ENCODE measurements at regions not wholly inside any gene's neighbourhood (a gene's known extent, or its start where the extent isn't known, plus 50 kb on each side); places are given as distances from the start of the nearest gene placed in this dataset.

- TF ChIP-seq, protein P1, sequence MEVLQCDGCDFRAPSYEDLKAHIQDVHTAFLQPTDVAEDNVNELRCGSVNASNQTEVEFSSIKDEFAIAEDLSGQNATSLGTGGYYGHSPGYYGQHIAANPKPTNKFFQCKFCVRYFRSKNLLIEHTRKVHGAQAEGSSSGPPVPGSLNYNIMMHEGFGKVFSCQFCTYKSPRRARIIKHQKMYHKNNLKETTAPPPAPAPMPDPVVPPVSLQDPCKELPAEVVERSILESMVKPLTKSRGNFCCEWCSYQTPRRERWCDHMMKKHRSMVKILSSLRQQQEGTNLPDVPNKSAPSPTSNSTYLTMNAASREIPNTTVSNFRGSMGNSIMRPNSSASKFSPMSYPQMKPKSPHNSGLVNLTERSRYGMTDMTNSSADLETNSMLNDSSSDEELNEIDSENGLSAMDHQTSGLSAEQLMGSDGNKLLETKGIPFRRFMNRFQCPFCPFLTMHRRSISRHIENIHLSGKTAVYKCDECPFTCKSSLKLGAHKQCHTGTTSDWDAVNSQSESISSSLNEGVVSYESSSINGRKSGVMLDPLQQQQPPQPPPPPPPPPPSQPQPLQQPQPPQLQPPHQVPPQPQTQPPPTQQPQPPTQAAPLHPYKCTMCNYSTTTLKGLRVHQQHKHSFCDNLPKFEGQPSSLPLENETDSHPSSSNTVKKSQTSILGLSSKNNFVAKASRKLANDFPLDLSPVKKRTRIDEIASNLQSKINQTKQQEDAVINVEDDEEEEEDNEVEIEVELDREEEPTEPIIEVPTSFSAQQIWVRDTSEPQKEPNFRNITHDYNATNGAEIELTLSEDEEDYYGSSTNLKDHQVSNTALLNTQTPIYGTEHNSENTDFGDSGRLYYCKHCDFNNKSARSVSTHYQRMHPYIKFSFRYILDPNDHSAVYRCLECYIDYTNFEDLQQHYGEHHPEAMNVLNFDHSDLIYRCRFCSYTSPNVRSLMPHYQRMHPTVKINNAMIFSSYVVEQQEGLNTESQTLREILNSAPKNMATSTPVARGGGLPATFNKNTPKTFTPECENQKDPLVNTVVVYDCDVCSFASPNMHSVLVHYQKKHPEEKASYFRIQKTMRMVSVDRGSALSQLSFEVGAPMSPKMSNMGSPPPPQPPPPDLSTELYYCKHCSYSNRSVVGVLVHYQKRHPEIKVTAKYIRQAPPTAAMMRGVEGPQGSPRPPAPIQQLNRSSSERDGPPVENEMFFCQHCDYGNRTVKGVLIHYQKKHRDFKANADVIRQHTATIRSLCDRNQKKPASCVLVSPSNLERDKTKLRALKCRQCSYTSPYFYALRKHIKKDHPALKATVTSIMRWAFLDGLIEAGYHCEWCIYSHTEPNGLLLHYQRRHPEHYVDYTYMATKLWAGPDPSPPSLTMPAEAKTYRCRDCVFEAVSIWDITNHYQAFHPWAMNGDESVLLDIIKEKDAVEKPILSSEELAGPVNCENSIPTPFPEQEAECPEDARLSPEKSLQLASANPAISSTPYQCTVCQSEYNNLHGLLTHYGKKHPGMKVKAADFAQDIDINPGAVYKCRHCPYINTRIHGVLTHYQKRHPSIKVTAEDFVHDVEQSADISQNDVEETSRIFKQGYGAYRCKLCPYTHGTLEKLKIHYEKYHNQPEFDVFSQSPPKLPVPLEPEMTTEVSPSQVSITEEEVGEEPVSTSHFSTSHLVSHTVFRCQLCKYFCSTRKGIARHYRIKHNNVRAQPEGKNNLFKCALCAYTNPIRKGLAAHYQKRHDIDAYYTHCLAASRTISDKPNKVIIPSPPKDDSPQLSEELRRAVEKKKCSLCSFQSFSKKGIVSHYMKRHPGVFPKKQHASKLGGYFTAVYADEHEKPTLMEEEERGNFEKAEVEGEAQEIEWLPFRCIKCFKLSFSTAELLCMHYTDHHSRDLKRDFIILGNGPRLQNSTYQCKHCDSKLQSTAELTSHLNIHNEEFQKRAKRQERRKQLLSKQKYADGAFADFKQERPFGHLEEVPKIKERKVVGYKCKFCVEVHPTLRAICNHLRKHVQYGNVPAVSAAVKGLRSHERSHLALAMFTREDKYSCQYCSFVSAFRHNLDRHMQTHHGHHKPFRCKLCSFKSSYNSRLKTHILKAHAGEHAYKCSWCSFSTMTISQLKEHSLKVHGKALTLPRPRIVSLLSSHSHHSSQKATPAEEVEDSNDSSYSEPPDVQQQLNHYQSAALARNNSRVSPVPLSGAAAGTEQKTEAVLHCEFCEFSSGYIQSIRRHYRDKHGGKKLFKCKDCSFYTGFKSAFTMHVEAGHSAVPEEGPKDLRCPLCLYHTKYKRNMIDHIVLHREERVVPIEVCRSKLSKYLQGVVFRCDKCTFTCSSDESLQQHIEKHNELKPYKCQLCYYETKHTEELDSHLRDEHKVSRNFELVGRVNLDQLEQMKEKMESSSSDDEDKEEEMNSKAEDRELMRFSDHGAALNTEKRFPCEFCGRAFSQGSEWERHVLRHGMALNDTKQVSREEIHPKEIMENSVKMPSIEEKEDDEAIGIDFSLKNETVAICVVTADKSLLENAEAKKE (CRISPR knock-in tag; IDR thresholded peaks at IDR 0.05) = no peak
- no peak for TF ChIP-seq CREB1 (CRISPR knock-in tag; IDR thresholded peaks at IDR 0.05; ENCODE audit: low read depth)
- TF ChIP-seq EZH2phosphoT487 (IDR thresholded peaks at IDR 0.05; ENCODE audit: unreplicated experiment) = no peak
Measured at GRCh38 chr9:14453286-14453685, 139.3 kb upstream of the NFIB start (continued).

- no peaks in the 10 kb centered on the region for H3K36me3 ChIP-seq (ENCODE audit: insufficient read depth)
- Mint-ChIP-seq H3K4me3 (no peak overlapping the region), H3K27me3 (ENCODE audit: insufficient read depth, low read depth, poor library complexity) (no peaks in the 10 kb centered on the region), H3K9me3 (no peaks in the 10 kb centered on the region), H3K4me1 (peaks cover 3% of the 10 kb centered on the region; the same call in 2 of the 3 replicates), H3K27ac (no peak overlapping the region), H3K36me3 (ENCODE audit: low read depth) (no peaks in the 10 kb centered on the region)
- H2AFZ ChIP-seq = no peak overlapping the region
- DNase-seq (ENCODE audit: low spot score) = no peak
- no peaks in the 10 kb centered on the region for H4K20me1 ChIP-seq (replicated peaks; ENCODE audit: insufficient read depth)
- ATAC-seq = no peak
- no peak overlapping the region for H3K27ac ChIP-seq (ENCODE audit: low read depth)
- no peaks in the 10 kb centered on the region for H3K4me1 ChIP-seq (ENCODE audit: insufficient read depth)
- H3K79me2 ChIP-seq (replicated peaks; ENCODE audit: insufficient read depth) = no peaks in the 10 kb centered on the region
- H3K9me2 ChIP-seq (ENCODE audit: insufficient read depth) = no peaks in the 10 kb centered on the region
- H3K4me2 ChIP-seq = no peak overlapping the region
- no peaks in the 10 kb centered on the region for H3F3A ChIP-seq (replicated peaks; ENCODE audit: low read depth)
- no peak for TF ChIP-seq ZNF331 (CRISPR knock-in tag; IDR thresholded peaks at IDR 0.05; ENCODE audit: low read depth)
- TF ChIP-seq EZH2phosphoT487 (IDR thresholded peaks at IDR 0.05; ENCODE audit: unreplicated experiment) = no peak
- TF ChIP-seq EZH2 (IDR thresholded peaks at IDR 0.05; ENCODE audit: low read depth, unreplicated experiment) = no peak
- no peak overlapping the region for H3K4me3 ChIP-seq
- no peaks in the 10 kb centered on the region for H3K27me3 ChIP-seq (ENCODE audit: insufficient read depth)
Measured at GRCh38 chr9:14452539-14452938, 138.6 kb upstream of the NFIB start.
